SU-DHL-6 (cell line): ENCODE measurements at regions not wholly inside any gene's neighbourhood (a gene's known extent, or its start where the extent isn't known, plus 50 kb on each side); places are given as distances from the start of the nearest gene placed in this dataset.

Experiments used
- CTCF ChIP-seq: fragments of 200-600 bp; sonication (generic); IDR thresholded peaks from one replicate; pipeline ENCODE4 v1.5.1; 2017; ENCODE audit warnings: antibody characterized with exemption, mild to moderate bottlenecking, low read length, moderate library complexity; ENCODE audit not compliant: insufficient read depth, poor library complexity, severe bottlenecking
- EZH2phosphoT487 ChIP-seq: fragments of 200-600 bp; sonication (generic), shearing (Covaris generic); conservative IDR thresholded peaks from 2 replicates; pipeline ENCODE4 v1.6.1; 2018; ENCODE audit warnings: mild to moderate bottlenecking, antibody characterized with exemption, low read length, moderate library complexity, mixed read lengths

DNA sequence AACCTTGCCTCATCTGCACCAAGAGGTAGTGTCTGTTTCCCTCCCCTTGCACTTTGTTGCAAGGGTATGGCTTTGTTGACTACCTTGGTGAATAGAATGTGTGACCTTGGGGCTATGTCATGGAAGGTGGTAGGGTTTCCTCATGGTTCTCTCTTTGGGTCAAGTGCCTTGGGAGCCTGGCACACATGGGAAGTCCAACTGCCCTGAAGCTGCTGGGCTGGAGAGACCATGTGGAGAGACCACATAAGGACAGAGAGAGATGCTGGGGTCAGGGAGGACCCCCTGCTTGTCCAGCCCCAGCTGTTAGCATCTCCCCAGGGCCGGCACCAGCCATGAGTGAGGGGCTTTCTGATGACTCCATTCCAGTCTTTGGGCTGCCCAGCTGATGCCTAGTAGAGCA, 95.5 kb upstream of the PAX1 start:
- TF ChIP-seq CTCF = no peak
- TF ChIP-seq EZH2phosphoT487 = no peak
